ENCODE measurements at regions not wholly inside any gene's neighbourhood (a gene's known extent, or its start where the extent isn't known, plus 50 kb on each side); places are given as distances from the start of the nearest gene placed in this dataset.

- no peak overlapping the region for H3K4me3 ChIP-seq (ENCODE audit: low read length in 3 of 3)
- H3K27me3 ChIP-seq (ENCODE audit: control insufficient read depth, insufficient read depth, low read length), result no peaks in the 10 kb centered on the region
- FAIRE-seq, result no peak
Measured at GRCh38 chr11:94708176-94708575, 60.0 kb upstream of the AMOTL1 start.

GRCh38 chr11:94708642-94709041, 59.5 kb upstream of the AMOTL1 start:
- H3K36me3 ChIP-seq (ENCODE audit: control insufficient read depth in 2 of 3, insufficient read depth in 3 of 3, low read length in 3 of 3), result no peaks in the 10 kb centered on the region
- no peak for FAIRE-seq

More at GRCh38 chr11:94708176-94708575, 60.0 kb upstream of the AMOTL1 start:
- Histone ChIP-seq H3K27ac (ENCODE audit: low read depth in 2 of 2, low read length in 2 of 2) (no peak overlapping the region), H3K9ac (ENCODE audit: low read length in 3 of 3) (no peak overlapping the region), H3K36me3 (ENCODE audit: control insufficient read depth in 2 of 3, insufficient read depth in 3 of 3, low read length in 3 of 3) (no peaks in the 10 kb centered on the region), H3K4me1 (ENCODE audit: control insufficient read depth in 2 of 3, insufficient read depth in 2 of 3, low read depth in 1 of 3, low read length in 3 of 3) (no peaks in the 10 kb centered on the region), H3K9me3 (ENCODE audit: control insufficient read depth in 2 of 3, insufficient read depth in 1 of 3, low read length in 3 of 3) (no peaks in the 10 kb centered on the region)
- no peak for TF ChIP-seq CTCF (IDR thresholded peaks at IDR 0.05; ENCODE audit: borderline replicate concordance, extremely low read depth, insufficient read depth)
- no peak for DNase-seq
- intact Hi-C loops (cut with DNase I), result no loop called here

GRCh38 chr11:94715225-94715624, 52.9 kb upstream of the AMOTL1 start:
- H3K27me3 ChIP-seq (ENCODE audit: control insufficient read depth, insufficient read depth, low read length), result no peaks in the 10 kb centered on the region
- FAIRE-seq, result no peak
- no peak for TF ChIP-seq CTCF (IDR thresholded peaks at IDR 0.05; ENCODE audit: borderline replicate concordance, extremely low read depth, insufficient read depth)
- no peak overlapping the region for H3K27ac ChIP-seq (ENCODE audit: low read depth in 2 of 2, low read length in 2 of 2)
- H3K9me3 ChIP-seq (ENCODE audit: control insufficient read depth in 2 of 3, insufficient read depth in 1 of 3, low read length in 3 of 3), result peaks cover 0 to 2% (median 0%) of the 10 kb centered on the region in 3 donors
- intact Hi-C loops (cut with DNase I), result no loop called here
- no peaks in the 10 kb centered on the region for H3K36me3 ChIP-seq (ENCODE audit: control insufficient read depth in 2 of 3, insufficient read depth in 3 of 3, low read length in 3 of 3)
- no peak overlapping the region for H3K4me3 ChIP-seq (ENCODE audit: low read length in 3 of 3)
- no peak for DNase-seq
- H3K9ac ChIP-seq (ENCODE audit: low read length in 3 of 3), result no peak overlapping the region
- no peaks in the 10 kb centered on the region for H3K4me1 ChIP-seq (ENCODE audit: control insufficient read depth in 2 of 3, insufficient read depth in 2 of 3, low read depth in 1 of 3, low read length in 3 of 3)

More at GRCh38 chr11:94708642-94709041, 59.5 kb upstream of the AMOTL1 start:
- no peak for DNase-seq
- Histone ChIP-seq H3K27ac (ENCODE audit: low read depth in 2 of 2, low read length in 2 of 2) (no peak overlapping the region), H3K4me3 (ENCODE audit: low read length in 3 of 3) (no peak overlapping the region), H3K9ac (ENCODE audit: low read length in 3 of 3) (no peak overlapping the region), H3K27me3 (ENCODE audit: control insufficient read depth, insufficient read depth, low read length) (no peaks in the 10 kb centered on the region), H3K4me1 (ENCODE audit: control insufficient read depth in 2 of 3, insufficient read depth in 2 of 3, low read depth in 1 of 3, low read length in 3 of 3) (no peaks in the 10 kb centered on the region), H3K9me3 (ENCODE audit: control insufficient read depth in 2 of 3, insufficient read depth in 1 of 3, low read length in 3 of 3) (no peaks in the 10 kb centered on the region)
- intact Hi-C loops (cut with DNase I), result no loop called here
- no peak for TF ChIP-seq CTCF (IDR thresholded peaks at IDR 0.05; ENCODE audit: borderline replicate concordance, extremely low read depth, insufficient read depth)

- DNase-seq (no peak), FAIRE-seq (peak; percentile 92)
- no peak overlapping the region for H3K4me3 ChIP-seq (ENCODE audit: low read length in 3 of 3)
- no peak for TF ChIP-seq CTCF (IDR thresholded peaks at IDR 0.05; ENCODE audit: borderline replicate concordance, extremely low read depth, insufficient read depth)
- peaks cover 0 to 2% (median 0%) of the 10 kb centered on the region in 3 donors for H3K9me3 ChIP-seq (ENCODE audit: control insufficient read depth in 2 of 3, insufficient read depth in 1 of 3, low read length in 3 of 3)
- intact Hi-C loops (cut with DNase I), result no loop called here
- no peaks in the 10 kb centered on the region for H3K27me3 ChIP-seq (ENCODE audit: control insufficient read depth, insufficient read depth, low read length)
- H3K4me1 ChIP-seq (ENCODE audit: control insufficient read depth in 2 of 3, insufficient read depth in 2 of 3, low read depth in 1 of 3, low read length in 3 of 3), result no peaks in the 10 kb centered on the region
- H3K27ac ChIP-seq (ENCODE audit: low read depth in 2 of 2, low read length in 2 of 2), result no peak overlapping the region
- no peaks in the 10 kb centered on the region for H3K36me3 ChIP-seq (ENCODE audit: control insufficient read depth in 2 of 3, insufficient read depth in 3 of 3, low read length in 3 of 3)
- no peak overlapping the region for H3K9ac ChIP-seq (ENCODE audit: low read length in 3 of 3)
Measured at GRCh38 chr11:94717667-94718066, 50.5 kb upstream of the AMOTL1 start.

Measured in kidney (tissue), 13 donors.